ENCODE measurements at regions not wholly inside any gene's neighbourhood (a gene's known extent, or its start where the extent isn't known, plus 50 kb on each side); places are given as distances from the start of the nearest gene placed in this dataset.

DNA sequence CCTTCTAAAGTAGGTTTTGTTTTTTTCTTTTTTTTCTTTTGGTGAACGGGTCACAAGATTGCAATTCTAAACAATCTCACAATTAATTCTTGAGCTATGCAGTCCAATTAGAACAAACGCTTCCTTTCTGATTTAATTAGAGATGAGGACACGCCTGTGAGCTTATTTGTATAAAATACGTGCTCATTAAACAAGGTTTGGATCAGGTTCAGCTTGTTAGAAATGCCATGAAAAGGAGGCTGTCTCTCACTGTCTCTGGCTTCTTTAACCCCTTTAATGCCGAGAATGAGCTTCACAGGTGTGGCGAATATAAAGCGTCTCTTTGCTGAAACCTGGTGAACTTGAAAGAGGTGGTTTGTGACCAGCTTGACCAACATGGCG, 191.8 kb downstream of the GAS1 start:
- TF ChIP-seq, protein P1, sequence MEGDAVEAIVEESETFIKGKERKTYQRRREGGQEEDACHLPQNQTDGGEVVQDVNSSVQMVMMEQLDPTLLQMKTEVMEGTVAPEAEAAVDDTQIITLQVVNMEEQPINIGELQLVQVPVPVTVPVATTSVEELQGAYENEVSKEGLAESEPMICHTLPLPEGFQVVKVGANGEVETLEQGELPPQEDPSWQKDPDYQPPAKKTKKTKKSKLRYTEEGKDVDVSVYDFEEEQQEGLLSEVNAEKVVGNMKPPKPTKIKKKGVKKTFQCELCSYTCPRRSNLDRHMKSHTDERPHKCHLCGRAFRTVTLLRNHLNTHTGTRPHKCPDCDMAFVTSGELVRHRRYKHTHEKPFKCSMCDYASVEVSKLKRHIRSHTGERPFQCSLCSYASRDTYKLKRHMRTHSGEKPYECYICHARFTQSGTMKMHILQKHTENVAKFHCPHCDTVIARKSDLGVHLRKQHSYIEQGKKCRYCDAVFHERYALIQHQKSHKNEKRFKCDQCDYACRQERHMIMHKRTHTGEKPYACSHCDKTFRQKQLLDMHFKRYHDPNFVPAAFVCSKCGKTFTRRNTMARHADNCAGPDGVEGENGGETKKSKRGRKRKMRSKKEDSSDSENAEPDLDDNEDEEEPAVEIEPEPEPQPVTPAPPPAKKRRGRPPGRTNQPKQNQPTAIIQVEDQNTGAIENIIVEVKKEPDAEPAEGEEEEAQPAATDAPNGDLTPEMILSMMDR (IDR thresholded peaks at IDR 0.05; ENCODE audit: insufficient read depth, low read length, poor library complexity, severe bottlenecking) = no peak
- no peak for TF ChIP-seq EZH2phosphoT487 (conservative IDR thresholded peaks at IDR 0.05; ENCODE audit: low read length)
